Naive B cell (primary cell): ENCODE measurements at regions not wholly inside any gene's neighbourhood (a gene's known extent, or its start where the extent isn't known, plus 50 kb on each side); places are given as distances from the start of the nearest gene placed in this dataset.

ENCODE experiments used
- ATAC-seq, 2 donors: fragments of 150-1000 bp; cut with Tn5 transposase; 2 replicates each; pipeline ENCODE4 v1.10.0; 2021; ENCODE audit warnings: low read depth in 2 of 2, mild to moderate bottlenecking in 2 of 2, moderate library complexity in 2 of 2
- DNase-seq: peaks from one replicate; pipeline ENCODE4 v3.0.0; 2022
- H3K27ac Mint-ChIP-seq, 6 donors: one replicate each; pipeline ENCODE4 v1.8.0; 2020 to 2022; ENCODE audit warnings: mild to moderate bottlenecking in 6 of 6, mixed read lengths in 6 of 6, moderate library complexity in 5 of 6, inconsistent platforms in 2 of 6
- H3K27me3 Mint-ChIP-seq, 3 donors: one replicate each; pipeline ENCODE4 v1.8.0; 2021 to 2022; ENCODE audit warnings: mixed read lengths in 3 of 3, mild to moderate bottlenecking in 1 of 3
- H3K36me3 Mint-ChIP-seq, 2 donors: one replicate each; pipeline ENCODE4 v1.8.0; 2020 to 2022; ENCODE audit warnings: mixed read lengths in 2 of 2, inconsistent platforms in 1 of 2, mild to moderate bottlenecking in 1 of 2
- H3K4me1 Mint-ChIP-seq, 3 donors: one replicate each; pipeline ENCODE4 v1.8.0; 2020 to 2022; ENCODE audit warnings: mixed read lengths in 3 of 3, inconsistent platforms in 1 of 3, mild to moderate bottlenecking in 1 of 3, moderate library complexity in 1 of 3
- H3K4me3 Mint-ChIP-seq, 8 donors: one replicate each; pipeline ENCODE4 v1.8.0; 2020 to 2022; ENCODE audit warnings: mild to moderate bottlenecking in 8 of 8, mixed read lengths in 8 of 8, moderate library complexity in 8 of 8, inconsistent platforms in 2 of 8
- H3K9me3 Mint-ChIP-seq, 7 donors: one replicate each; pipeline ENCODE4 v1.8.0; 2020 to 2022; ENCODE audit warnings: mixed read lengths in 7 of 7, mild to moderate bottlenecking in 5 of 7, inconsistent platforms in 2 of 7, moderate library complexity in 1 of 7

DNA sequence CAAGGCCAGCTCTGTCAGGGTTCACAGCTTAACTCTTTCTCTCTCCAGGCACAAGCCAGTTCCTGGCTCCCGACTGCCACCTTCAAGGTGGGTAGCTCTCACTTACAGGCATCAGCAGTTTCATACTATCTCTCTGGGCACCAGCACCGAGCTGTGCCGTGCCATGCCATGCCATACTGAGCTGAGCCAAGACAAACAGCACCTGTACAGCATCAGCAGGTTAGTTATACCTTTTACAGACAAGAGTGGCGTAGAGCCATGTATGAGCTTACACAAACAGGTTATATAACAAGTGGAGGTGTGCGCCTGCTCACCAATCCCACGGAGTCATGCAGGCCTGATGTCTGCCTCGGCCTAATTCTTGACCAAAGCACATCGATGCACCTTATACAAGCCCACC is 1098.7 kb downstream of the AACS start:
- no peaks in the 10 kb centered on the region for H3K27me3 Mint-ChIP-seq
- no peak for DNase-seq
- H3K9me3 Mint-ChIP-seq = peaks cover 2 to 21% (median 6%) of the 10 kb centered on the region in 7 donors
- no peaks in the 10 kb centered on the region for H3K4me1 Mint-ChIP-seq
- H3K27ac Mint-ChIP-seq = no peak overlapping the region
- H3K4me3 Mint-ChIP-seq = no peak overlapping the region
- peaks cover 0 to 5% of the 10 kb centered on the region in 2 donors for H3K36me3 Mint-ChIP-seq
- ATAC-seq = no peak

DNA sequence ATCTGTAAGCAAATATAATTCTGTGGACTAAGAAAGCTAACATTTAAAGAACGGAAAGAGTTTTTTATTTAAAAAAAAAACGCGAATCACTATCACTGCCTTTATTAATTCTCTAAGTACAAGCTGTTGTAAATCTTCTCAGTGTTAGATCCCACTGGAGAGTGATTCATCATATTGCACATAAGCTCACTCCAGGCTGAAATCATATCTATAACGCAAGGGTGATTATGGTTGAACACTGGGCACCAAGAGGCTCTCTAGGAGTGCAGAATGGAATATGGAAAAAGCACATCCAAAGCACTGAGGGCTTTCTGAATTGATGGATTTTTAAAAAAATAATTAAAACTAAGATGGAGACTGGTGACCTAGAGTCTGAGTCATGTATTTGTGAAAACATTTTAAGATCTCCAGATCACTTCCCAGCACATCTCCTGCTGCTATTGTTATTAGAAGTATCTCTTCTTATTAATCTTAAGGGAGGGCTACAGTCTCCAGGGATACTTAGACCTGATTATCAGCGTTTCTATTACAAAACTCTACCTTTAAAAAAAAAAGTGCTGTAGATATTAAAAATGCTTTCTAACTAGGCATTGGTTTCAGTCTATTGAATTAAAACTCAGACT is 1106.8 kb downstream of the AACS start:
- peaks cover 0 to 18% (median 2%) of the 10 kb centered on the region in 7 donors for H3K9me3 Mint-ChIP-seq

DNA sequence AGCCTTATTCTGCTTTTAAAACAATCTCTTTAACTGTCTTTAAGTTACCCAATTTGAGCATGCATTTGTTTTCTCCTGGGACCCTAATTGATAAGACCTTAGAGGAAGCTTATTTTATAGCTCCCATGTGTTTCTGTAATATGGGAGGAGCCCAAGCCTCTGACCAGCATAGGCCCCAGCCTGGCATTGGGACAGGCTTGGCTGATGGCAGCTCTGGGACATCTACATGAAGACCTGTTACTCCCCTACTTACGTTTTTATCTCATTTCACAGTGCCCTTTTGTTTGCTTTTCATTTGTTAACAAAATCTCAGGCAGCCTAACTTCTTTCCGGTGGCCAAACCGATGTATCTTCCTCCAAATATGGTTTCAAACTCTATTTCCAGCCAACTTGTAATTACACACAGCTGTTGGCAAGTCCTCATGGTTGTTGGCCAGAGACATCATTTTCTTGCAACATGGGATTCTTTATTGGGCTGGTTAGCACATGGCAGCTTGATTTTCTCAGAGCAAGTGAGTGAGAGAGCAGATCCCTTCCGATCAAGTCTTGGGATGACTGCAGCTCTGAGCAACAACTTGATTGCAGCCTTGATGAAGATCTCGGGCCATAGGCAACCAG is 1117.5 kb downstream of the AACS start:
- peaks cover 0 to 3% (median 0%) of the 10 kb centered on the region in 3 donors for H3K4me1 Mint-ChIP-seq
- DNase-seq (no peak), ATAC-seq (no peak)
- no peaks in the 10 kb centered on the region for H3K27me3 Mint-ChIP-seq
- peaks cover 0 to 7% of the 10 kb centered on the region in 2 donors for H3K36me3 Mint-ChIP-seq
- no peak overlapping the region for H3K4me3 Mint-ChIP-seq
- peaks cover 6 to 26% (median 9%) of the 10 kb centered on the region in 7 donors for H3K9me3 Mint-ChIP-seq
- no peak overlapping the region for H3K27ac Mint-ChIP-seq

More for the DNA sequence above, 1106.8 kb downstream of the AACS start:
- Mint-ChIP-seq H3K27ac (no peak overlapping the region), H3K36me3 (no peaks in the 10 kb centered on the region), H3K4me1 (no peaks in the 10 kb centered on the region), H3K4me3 (no peak overlapping the region), H3K27me3 (no peaks in the 10 kb centered on the region)
- ATAC-seq (no peak), DNase-seq (no peak)

DNA sequence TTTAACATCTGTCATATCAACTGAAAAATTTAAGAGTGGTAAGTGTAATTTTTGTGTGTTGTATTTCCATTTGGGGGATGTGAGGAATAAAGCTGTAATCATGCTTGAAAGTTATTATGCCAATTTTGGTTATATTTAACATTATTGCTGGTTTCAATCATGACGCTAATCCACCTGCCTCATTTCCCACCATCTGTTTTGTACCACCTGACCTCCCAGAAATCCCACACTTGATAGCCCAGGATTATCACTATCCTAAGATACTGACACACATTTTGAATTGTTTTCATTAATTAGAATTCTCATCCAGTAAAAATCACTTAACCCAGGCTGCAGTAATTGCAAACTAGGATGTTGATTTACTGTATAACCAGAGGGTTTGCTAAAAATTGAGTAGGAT is 1119.8 kb downstream of the AACS start:
- peaks cover 0 to 2% (median 0%) of the 10 kb centered on the region in 3 donors for H3K4me1 Mint-ChIP-seq

DNA sequence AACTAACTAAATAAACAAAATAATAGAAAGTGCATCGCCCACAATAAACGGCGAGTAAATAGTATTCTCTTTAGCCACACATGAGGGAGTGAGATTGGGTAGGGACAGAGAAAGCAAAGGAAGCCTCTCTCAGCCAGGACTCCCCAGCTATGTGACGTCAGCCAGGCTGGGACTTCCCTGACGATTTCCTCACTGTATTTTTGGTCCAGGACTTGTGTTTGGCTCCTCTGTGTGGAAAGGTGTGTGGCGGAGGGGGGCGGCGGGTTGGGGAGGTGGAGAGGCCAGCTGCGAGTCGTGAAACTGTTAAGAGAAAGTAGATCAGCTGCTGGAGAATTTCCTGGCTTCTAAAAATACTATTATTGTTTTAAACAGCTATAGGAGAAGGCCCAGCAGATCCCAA is 1124.6 kb downstream of the AACS start:
- Mint-ChIP-seq H3K27me3 (peaks cover 15 to 20% (median 16%) of the 10 kb centered on the region in 3 donors), H3K36me3 (no peaks in the 10 kb centered on the region), H3K4me1 (peaks cover 0 to 6% (median 0%) of the 10 kb centered on the region in 3 donors), H3K4me3 (no peak overlapping the region), H3K9me3 (peaks cover 0 to 6% (median 4%) of the 10 kb centered on the region in 7 donors), H3K27ac (no peak overlapping the region)
- ATAC-seq = no peak
- DNase-seq = no peak

More for the DNA sequence above, 1119.8 kb downstream of the AACS start:
- Mint-ChIP-seq H3K4me3 (no peak overlapping the region), H3K9me3 (peaks cover 6 to 24% (median 7%) of the 10 kb centered on the region in 7 donors), H3K27me3 (peaks cover 7 to 16% (median 10%) of the 10 kb centered on the region in 3 donors), H3K36me3 (peaks cover 0 to 4% of the 10 kb centered on the region in 2 donors), H3K27ac (no peak overlapping the region)
- DNase-seq (no peak), ATAC-seq (no peak)

DNA sequence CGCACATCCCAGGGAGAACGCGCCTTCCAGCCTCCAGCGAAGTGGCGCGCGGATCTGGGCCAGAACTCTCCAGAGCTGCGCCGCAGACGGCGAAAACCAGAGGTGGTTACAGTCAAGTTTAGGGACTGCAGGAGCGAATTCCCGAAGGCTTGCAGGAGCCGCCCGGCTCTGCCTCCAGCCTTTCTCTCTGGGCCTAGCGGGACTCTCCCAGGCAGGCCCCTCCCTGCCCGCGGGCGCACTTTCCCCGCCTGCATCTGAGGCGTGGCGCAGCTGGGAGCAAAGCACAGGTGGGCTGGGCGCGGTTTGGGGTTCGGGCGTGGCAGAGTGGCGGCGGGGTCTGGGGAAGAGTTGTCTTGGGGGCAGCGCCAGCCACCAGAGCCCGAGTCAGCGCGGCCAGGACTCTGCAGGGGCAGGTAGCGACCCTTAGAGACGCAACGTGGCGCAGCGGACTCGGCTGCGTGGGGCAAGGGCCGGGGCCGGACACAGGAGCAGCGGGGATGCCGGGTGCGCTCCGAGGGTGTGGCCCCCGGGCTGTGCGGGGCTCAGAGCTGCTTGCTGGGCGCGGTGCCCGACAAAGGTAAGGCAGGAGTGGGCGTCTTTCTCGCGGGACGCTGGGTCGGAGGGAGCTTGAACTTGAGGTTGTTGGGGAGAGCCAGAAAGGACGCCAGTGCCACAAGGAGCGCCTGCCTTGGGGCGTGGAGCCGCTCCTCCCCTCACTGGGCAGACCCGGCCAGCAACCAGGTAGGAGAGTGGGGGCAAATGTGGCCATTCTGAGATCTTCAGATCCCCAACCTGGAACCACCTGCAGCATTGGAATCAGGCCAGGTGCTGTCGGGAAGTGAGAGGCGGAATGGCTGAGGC is 1126.0 kb downstream of the AACS start:
- peaks cover 0 to 6% (median 0%) of the 10 kb centered on the region in 3 donors for H3K4me1 Mint-ChIP-seq
- H3K27me3 Mint-ChIP-seq = peaks cover 15 to 20% (median 20%) of the 10 kb centered on the region in 3 donors
- H3K36me3 Mint-ChIP-seq = no peaks in the 10 kb centered on the region
- H3K9me3 Mint-ChIP-seq = peaks cover 0 to 6% (median 4%) of the 10 kb centered on the region in 7 donors
- no peak for DNase-seq
- H3K4me3 Mint-ChIP-seq = peak overlapping the region in 4 of 8 donors; percentile 34 to 72 (median 42)
- H3K27ac Mint-ChIP-seq = peak overlapping the region in 1 of 6 donors; percentile 58
- no peak for ATAC-seq

DNA sequence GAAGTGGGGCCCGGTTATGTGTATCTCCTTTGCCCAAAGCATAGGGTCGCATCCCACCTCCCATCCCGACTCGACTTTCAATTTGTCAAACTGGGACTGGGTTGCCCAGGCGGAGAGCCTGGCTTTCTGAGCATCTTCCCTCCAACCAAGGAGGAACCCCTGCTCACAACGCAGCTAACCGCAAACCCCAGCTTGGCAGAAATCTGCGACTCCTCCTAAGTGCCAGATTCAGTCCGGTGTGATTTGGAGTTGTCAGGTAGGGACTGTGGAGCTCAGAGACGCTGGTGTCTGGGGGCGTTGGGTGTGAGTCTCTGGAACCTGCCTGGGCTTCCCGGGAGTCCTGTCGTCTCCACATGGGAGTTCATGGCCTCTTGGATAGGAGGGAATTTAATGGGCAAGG is 1126.7 kb downstream of the AACS start:
- H3K4me3 Mint-ChIP-seq = peak overlapping the region in 3 of 8 donors; percentile 18 to 72 (median 38)
- DNase-seq (no peak), ATAC-seq (no peak)
- H3K9me3 Mint-ChIP-seq = peaks cover 0 to 6% (median 4%) of the 10 kb centered on the region in 7 donors
- H3K36me3 Mint-ChIP-seq = no peaks in the 10 kb centered on the region
- H3K4me1 Mint-ChIP-seq = peaks cover 0 to 6% (median 0%) of the 10 kb centered on the region in 3 donors
- H3K27ac Mint-ChIP-seq = peak overlapping the region in 1 of 6 donors; percentile 24
- H3K27me3 Mint-ChIP-seq = peaks cover 15 to 20% (median 20%) of the 10 kb centered on the region in 3 donors

DNA sequence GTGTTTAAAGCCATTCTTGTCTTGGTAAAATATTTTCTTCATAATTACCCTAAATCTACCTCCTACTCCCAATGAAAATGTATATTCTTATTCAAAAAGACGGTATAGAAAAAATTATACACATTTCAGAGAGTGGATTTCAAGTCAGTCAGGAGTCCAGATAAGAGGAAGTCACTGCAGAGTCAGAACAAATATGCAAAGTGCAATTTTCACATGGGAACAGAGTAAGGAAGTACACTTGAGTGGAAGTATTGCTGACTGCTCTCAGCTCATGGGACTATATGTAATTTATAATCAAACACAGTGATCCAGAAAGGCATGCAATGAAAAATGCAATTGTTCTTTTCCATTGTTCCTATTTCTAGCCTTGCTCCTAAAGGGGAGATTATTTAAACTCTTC is 1128.0 kb downstream of the AACS start:
- DNase-seq = no peak
- Mint-ChIP-seq H3K4me1 (peaks cover 0 to 6% (median 0%) of the 10 kb centered on the region in 3 donors), H3K36me3 (no peaks in the 10 kb centered on the region), H3K27me3 (peaks cover 15 to 20% (median 16%) of the 10 kb centered on the region in 3 donors), H3K27ac (no peak overlapping the region), H3K9me3 (peaks cover 0 to 6% (median 2%) of the 10 kb centered on the region in 7 donors), H3K4me3 (peak overlapping the region in 2 of 8 donors; percentile 10 to 54)
- peak in 1 of 2 donors; percentile 48 for ATAC-seq

DNA sequence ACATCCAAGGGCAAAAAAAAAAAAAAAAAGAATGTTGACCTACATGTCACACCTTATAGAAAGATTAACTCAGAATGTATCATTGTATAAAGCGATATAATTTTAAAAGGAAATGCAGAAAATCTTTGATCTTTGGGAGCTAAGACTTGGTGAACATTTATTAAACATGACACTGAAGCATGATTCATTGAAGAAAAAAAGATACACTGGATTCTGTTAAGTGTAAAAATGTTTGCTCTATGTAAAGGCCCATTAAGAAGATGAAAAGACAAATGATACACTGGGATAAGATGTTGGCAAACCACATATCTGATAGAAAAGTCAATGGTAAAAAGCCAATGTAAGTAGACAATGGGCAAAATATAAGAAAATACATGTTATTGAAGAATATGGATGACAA is 1131.0 kb downstream of the AACS start:
- ATAC-seq (no peak), DNase-seq (no peak)
- no peak overlapping the region for H3K27ac Mint-ChIP-seq
- H3K27me3 Mint-ChIP-seq = peaks cover 0 to 4% (median 4%) of the 10 kb centered on the region in 3 donors
- H3K4me1 Mint-ChIP-seq = peaks cover 0 to 4% (median 0%) of the 10 kb centered on the region in 3 donors
- H3K9me3 Mint-ChIP-seq = peaks cover 0 to 2% (median under 1%) of the 10 kb centered on the region in 7 donors
- H3K4me3 Mint-ChIP-seq = no peak overlapping the region
- H3K36me3 Mint-ChIP-seq = no peaks in the 10 kb centered on the region

DNA sequence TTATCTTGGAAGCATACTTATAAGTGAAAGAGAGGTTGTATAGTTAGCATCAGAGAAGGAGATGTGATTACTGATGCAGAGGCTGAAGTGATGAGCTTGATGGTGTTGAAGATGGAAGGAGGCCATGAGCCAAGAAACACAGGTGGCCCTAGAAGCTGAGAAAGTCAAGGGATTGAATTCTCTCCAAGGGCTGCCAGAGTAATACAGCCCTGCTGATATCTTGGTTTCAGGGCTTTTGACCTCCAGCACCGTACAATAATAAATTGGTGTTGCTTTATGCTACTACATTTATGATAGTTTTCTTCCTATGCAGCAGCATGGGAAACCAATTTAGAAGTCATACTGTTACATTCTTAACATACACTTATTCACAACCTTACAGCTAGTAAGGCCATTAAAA is 1133.3 kb downstream of the AACS start:
- ATAC-seq (no peak), DNase-seq (no peak)
- Mint-ChIP-seq H3K9me3 (peaks cover 0 to 11% (median 0%) of the 10 kb centered on the region in 7 donors), H3K4me3 (no peak overlapping the region), H3K27ac (no peak overlapping the region), H3K4me1 (peaks cover 0 to 8% (median 0%) of the 10 kb centered on the region in 3 donors), H3K36me3 (no peaks in the 10 kb centered on the region), H3K27me3 (peaks cover 0 to 4% (median 0%) of the 10 kb centered on the region in 3 donors)

DNA sequence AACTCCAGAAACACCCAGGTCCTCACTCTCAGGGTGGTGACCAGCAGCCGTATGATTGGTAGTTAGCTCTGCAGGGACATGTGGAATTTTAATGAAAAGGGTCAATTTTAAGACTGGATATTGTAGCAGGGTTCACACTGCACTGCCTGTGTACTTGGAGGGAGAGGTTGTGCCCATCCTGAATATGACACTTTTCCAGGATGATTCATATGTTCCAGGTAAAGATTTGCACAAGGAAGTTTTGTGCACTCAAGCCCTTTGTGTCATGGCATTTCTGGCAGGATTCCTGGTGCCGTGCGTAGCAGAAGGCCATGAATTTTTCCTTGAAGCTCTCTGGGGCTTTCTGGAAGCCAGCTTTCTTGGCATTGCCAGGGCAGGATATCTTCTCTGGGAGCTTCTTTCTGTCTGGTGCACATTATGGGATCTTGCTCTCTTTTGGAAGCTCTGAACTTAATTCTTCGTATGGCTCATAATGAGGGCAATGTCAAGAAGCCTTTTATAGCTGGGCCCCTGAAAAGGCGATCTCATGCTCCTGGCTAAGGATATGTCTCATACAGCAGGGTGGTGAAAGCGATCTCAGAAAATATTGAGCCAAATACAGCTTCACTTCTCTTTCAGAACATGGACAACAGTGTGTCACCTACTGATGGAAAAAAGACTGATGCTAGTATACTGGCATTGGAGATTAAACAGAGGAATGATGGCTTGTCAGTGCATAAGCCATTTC is 1133.9 kb downstream of the AACS start:
- Mint-ChIP-seq H3K4me3 (no peak overlapping the region), H3K36me3 (no peaks in the 10 kb centered on the region), H3K9me3 (peaks cover 0 to 11% (median 0%) of the 10 kb centered on the region in 7 donors), H3K4me1 (peaks cover 0 to 8% (median 0%) of the 10 kb centered on the region in 3 donors), H3K27me3 (peaks cover 0 to 4% (median 0%) of the 10 kb centered on the region in 3 donors), H3K27ac (no peak overlapping the region)
- DNase-seq = no peak
- ATAC-seq = no peak

DNA sequence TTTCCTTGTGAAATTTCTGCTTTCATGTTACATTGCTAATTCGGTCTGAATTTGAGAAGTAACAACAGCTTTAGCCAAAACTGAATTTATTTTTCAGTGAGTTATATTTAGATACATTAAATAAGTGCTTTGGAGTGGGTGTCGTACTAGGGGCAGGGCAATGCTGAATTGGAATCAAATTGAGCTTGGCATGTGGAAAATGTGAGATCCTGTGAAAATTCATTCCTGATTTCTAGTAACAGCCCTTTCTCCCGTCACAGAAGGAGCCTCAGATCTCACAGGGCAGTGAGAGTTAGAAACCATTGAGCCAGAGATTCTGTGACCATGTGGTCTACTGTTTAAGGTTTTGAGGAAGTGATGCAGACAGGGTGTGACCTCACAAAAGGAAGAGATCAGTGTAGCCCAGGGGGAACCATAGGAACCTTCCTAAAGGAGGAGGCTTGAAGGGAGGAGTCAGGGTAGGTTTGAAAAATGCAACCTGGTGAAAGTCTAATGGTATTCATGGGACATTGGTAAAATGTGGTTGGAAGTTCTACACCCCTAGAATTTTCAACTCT is 1136.8 kb downstream of the AACS start:
- H3K4me3 Mint-ChIP-seq = no peak overlapping the region
- no peak overlapping the region for H3K27ac Mint-ChIP-seq
- no peaks in the 10 kb centered on the region for H3K27me3 Mint-ChIP-seq
- ATAC-seq = peak; percentile 33 to 46
- H3K9me3 Mint-ChIP-seq = peaks cover 0 to 11% (median 1%) of the 10 kb centered on the region in 7 donors
- DNase-seq = no peak
- peaks cover 0 to 8% (median 0%) of the 10 kb centered on the region in 3 donors for H3K4me1 Mint-ChIP-seq
- H3K36me3 Mint-ChIP-seq = no peaks in the 10 kb centered on the region
